Astrocyte of the spinal cord (primary cell): ENCODE measurements at regions not wholly inside any gene's neighbourhood (a gene's known extent, or its start where the extent isn't known, plus 50 kb on each side); places are given as distances from the start of the nearest gene placed in this dataset.
"Not testable (repeated sequence)": the region's sequence is repeated elsewhere in the genome, so short reads cannot be mapped to it uniquely, and the experiment has no call there.

Source experiments
- DNase-seq: peaks from one replicate; pipeline ENCODE4 v3.0.0; 2011; ENCODE audit warnings: low read depth, low spot score
- H3K4me3 ChIP-seq: 2 replicates; pipeline ENCODE4 v1.5.1; 2011; ENCODE audit warnings: low read depth, mild to moderate bottlenecking, low read length, moderate library complexity
- in situ Hi-C: cut with HindIII; loops from 2 replicates; pipeline ENCODE4 v1.10.0; 2017; ENCODE audit warnings: low sequenced_read_pairs
- TF ChIP-seq, protein P1 (sequence below): IDR thresholded peaks from 2 replicates; pipeline ENCODE4 v1.5.1; 2012; ENCODE audit warnings: low read depth, mild to moderate bottlenecking, low read length, inconsistent platforms

DNA sequence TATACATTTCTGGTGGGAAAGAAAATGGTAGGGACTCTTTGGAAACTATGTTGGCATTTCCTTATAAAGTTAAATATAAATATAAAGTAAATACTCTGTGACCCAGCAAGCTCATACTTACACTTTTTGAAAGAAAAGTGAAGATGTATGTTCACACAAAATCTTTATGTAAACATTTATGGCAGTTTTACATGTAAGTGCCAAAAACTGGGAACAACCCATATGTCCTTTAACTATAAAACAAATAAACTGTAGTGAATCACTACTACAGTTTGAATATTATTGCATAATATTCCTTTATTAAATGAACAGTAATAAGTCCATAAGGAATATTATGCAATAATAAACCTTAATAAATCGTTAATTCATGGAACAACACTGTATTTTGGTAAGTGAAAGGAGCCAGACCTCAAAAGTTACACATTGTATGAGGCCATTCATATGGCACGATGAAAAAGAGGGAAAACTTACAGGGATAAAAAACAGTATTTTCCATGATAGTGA lies 1660.3 kb upstream of the LRRTM3 start:
- TF ChIP-seq, protein P1, sequence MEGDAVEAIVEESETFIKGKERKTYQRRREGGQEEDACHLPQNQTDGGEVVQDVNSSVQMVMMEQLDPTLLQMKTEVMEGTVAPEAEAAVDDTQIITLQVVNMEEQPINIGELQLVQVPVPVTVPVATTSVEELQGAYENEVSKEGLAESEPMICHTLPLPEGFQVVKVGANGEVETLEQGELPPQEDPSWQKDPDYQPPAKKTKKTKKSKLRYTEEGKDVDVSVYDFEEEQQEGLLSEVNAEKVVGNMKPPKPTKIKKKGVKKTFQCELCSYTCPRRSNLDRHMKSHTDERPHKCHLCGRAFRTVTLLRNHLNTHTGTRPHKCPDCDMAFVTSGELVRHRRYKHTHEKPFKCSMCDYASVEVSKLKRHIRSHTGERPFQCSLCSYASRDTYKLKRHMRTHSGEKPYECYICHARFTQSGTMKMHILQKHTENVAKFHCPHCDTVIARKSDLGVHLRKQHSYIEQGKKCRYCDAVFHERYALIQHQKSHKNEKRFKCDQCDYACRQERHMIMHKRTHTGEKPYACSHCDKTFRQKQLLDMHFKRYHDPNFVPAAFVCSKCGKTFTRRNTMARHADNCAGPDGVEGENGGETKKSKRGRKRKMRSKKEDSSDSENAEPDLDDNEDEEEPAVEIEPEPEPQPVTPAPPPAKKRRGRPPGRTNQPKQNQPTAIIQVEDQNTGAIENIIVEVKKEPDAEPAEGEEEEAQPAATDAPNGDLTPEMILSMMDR: no peak
- H3K4me3 ChIP-seq: no peak overlapping the region
- DNase-seq: no peak
- in situ Hi-C loops: no loop called here

DNA sequence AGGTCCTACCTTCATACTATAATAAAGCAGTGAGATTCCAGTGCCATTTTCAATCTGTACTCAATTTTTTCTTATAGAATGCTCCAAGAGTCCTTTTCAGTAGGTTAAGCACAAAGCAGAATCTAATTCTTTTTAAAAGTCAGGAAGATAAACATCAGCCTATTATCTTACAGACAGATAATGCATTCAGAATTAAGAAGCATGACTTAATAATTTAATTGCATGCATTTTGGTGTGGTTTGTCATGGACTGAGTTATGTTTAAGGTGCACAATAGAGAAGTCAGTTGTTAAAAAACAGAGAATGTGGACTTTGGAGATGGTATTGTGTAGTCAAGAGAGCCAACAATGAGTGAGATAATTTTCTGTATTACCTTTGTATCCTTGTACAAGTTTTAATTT lies 1656.3 kb upstream of the LRRTM3 start:
- in situ Hi-C loops, DNase-seq, H3K4me3 ChIP-seq: not testable (repeated sequence)

DNA sequence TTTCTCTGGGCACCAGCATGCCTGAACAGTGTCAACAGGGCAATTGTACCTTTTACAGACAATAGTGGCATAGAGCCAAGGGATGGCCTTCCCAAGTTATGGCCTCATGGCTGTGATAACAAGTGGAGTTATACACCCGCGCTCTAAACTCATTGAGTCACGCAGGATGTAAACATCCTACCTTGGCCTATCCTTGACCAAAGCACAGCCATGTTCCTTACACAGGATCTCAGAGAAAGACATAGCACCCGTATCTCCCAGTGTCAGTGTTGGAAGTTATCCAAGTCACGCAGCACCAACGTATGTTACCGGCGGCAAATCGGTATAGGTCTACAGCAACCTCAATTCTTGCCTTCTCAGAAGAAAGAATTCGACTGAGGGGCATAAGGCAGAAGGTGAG lies 1654.9 kb upstream of the LRRTM3 start:
- in situ Hi-C loops: no loop called here
- no peak overlapping the region for H3K4me3 ChIP-seq
- TF ChIP-seq, protein P1: no peak
- no peak for DNase-seq

DNA sequence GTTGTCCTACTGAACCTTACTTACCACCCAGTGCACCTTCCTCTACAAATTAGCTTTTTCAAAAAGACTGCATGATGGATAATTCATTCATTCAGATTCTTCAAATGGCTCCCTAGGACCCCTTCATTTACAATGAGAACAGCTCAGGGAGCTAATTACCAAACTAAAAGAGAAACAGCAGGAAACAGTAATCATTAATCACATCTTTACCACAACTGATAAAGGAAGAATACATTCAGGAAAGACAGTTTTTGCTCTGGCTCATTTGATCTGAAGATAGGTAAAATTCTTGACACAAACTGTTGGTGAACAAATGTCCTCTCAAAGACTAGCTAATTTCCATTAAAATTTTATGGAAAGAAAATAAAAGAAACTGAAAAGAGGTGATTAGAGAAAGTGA lies 1652.7 kb upstream of the LRRTM3 start:
- DNase-seq: no peak
- in situ Hi-C loops: no loop called here
- no peak overlapping the region for H3K4me3 ChIP-seq
- TF ChIP-seq, protein P1: no peak

DNA sequence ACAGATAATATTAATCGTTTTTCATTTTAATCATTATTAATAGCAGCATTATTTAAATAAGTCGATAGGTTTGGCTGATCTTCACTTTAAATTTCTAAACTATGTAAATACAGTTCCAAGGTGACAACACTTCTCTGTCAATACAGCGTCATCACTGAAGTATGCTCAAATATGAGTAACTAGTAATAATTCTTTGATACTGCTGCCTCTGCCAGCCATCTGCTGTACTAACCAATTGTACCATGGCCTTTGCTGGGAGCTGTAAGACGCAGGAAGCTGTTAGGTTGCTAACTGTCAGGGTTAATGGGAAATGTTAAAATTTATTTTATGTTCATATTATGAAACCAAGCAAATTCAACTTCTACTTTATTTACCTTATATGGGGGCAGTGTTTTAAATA lies 1650.5 kb upstream of the LRRTM3 start:
- TF ChIP-seq, protein P1: no peak
- no peak overlapping the region for H3K4me3 ChIP-seq
- in situ Hi-C loops: no loop called here
- no peak for DNase-seq

DNA sequence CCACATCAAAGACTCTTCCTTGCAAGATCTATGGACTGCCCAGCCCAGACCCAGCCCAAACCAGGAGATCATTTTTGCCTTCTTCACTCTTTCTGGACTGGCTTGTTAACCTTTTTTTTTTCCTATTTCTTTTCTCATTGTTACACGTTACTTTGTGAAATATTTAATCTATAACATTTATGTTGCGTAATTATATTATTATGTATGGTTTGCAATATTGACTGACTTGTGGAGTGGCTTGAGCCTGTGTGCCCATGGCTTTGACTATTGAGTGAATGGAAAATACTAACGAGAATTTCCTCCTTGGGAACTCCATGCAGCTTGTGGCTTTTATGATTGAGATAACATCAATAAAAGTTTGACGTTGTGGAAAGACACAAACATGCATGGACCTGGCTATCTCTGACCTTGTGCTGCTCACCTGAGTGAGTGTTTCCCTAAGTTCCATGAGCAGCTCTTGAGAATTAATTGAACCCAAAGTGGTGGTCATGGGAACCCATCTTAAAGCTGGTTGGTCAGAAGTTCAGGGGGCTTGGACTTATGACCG lies 1641.3 kb upstream of the LRRTM3 start:
- in situ Hi-C loops: no loop called here
- no peak for DNase-seq
- TF ChIP-seq, protein P1: no peak

DNA sequence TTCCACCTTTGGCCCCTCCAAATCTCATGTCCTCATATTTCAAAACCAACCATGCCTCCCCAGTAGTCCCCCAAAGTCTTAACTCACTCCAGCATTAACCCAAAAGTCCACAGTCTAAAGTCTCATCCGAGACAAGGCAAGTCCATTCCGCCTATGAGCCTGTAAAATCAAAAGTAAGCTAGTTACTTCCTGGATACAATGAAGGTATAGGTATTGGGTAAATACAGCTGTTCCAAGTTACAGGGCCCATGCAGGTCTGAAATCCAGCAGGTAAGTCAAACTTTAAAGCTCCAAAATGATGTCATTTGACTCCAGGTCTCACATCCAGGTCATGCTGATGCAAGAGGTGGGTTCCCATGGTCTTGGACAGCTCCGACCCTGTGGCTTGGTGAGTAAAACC lies 1640.1 kb upstream of the LRRTM3 start:
- in situ Hi-C loops, H3K4me3 ChIP-seq: not testable (repeated sequence)

More for the DNA sequence above, 1641.3 kb upstream of the LRRTM3 start:
- no peak overlapping the region for H3K4me3 ChIP-seq

DNA sequence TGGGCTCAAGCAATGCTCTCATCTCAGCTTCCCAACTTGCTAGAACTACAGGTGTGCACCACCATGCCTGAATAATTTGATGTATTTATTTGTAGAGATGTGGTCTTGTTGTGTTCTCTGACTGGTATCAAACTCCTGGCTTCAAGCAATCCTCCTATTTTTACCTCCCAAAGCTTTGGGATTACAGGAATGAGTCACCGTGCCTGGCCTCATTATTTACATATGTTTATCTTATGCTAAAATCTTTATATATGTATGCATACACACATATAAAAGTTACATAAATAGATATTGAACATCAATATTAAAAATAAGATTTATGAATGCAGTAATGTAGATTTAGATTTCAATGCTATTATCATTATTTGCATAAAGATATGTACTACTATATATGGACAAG lies 1634.5 kb upstream of the LRRTM3 start:
- DNase-seq: no peak
- TF ChIP-seq, protein P1: no peak
- in situ Hi-C loops: no loop called here
- H3K4me3 ChIP-seq: no peak overlapping the region

More for the DNA sequence above, 1640.1 kb upstream of the LRRTM3 start:
- not testable (repeated sequence) for DNase-seq
